ENCODE measurements at regions not wholly inside any gene's neighbourhood (a gene's known extent, or its start where the extent isn't known, plus 50 kb on each side); places are given as distances from the start of the nearest gene placed in this dataset.

- no peak for DNase-seq (ENCODE audit: low read depth in 2 of 2)
- no peak overlapping the region for H3K27ac ChIP-seq (ENCODE audit: insufficient read depth, low read length)
Measured at GRCh38 chr12:23063206-23063605, 438.2 kb downstream of the ETNK1 start.

GRCh38 chr12:23066095-23066494, 441.1 kb downstream of the ETNK1 start:
- peak; percentile 24 to 73 for DNase-seq (ENCODE audit: low read depth in 2 of 2)
- no peak overlapping the region for H3K4me3 ChIP-seq (replicated peaks in 1 of 4; ENCODE audit: control extremely low read depth in 1 of 4, insufficient read depth in 1 of 4, low read depth in 3 of 4, low read length in 4 of 4)

More at GRCh38 chr12:23063206-23063605, 438.2 kb downstream of the ETNK1 start:
- Histone ChIP-seq H3K9ac (ENCODE audit: insufficient read depth, low read length) (no peak overlapping the region), H3K36me3 (ENCODE audit: control insufficient read depth, insufficient read depth, low read length) (no peaks in the 10 kb centered on the region), H4K20me1 (ENCODE audit: control insufficient read depth, extremely low read depth, insufficient read depth, low read length) (no peaks in the 10 kb centered on the region), H3K79me2 (ENCODE audit: control insufficient read depth, insufficient read depth, low read length) (no peaks in the 10 kb centered on the region), H3K4me1 (ENCODE audit: control insufficient read depth, extremely low read depth, insufficient read depth, low read length) (no peaks in the 10 kb centered on the region), H3K9me3 (ENCODE audit: control insufficient read depth, insufficient read depth, low read depth, low read length) (no peaks in the 10 kb centered on the region), H3K4me2 (ENCODE audit: extremely low read depth, insufficient read depth, low read length) (no peak overlapping the region), H3K4me3 (replicated peaks in 1 of 4; ENCODE audit: control extremely low read depth in 1 of 4, insufficient read depth in 1 of 4, low read depth in 3 of 4, low read length in 4 of 4) (no peak overlapping the region), H2AFZ (ENCODE audit: low read length) (no peak overlapping the region), H3K27me3 (ENCODE audit: control insufficient read depth, insufficient read depth, low read length) (no peaks in the 10 kb centered on the region)
- TF ChIP-seq EZH2 (IDR thresholded peaks at IDR 0.05; ENCODE audit: low read length, missing control alignments) (no peak), CTCF (conservative IDR thresholded peaks at IDR 0.05 in 1 of 2, IDR thresholded peaks at IDR 0.05 in 1 of 2; ENCODE audit: low read depth in 1 of 2, low read length in 2 of 2) (no peak)

GRCh38 chr12:23083267-23083666, 458.3 kb downstream of the ETNK1 start:
- H3K4me3 ChIP-seq (replicated peaks in 1 of 4; ENCODE audit: control extremely low read depth in 1 of 4, insufficient read depth in 1 of 4, low read depth in 3 of 4, low read length in 4 of 4): no peak overlapping the region
- H3K4me2 ChIP-seq (ENCODE audit: extremely low read depth, insufficient read depth, low read length): no peak overlapping the region
- no peak overlapping the region for H3K9ac ChIP-seq (ENCODE audit: insufficient read depth, low read length)
- no peaks in the 10 kb centered on the region for H3K27me3 ChIP-seq (ENCODE audit: control insufficient read depth, insufficient read depth, low read length)
- H3K9me3 ChIP-seq (ENCODE audit: control insufficient read depth, insufficient read depth, low read depth, low read length): no peaks in the 10 kb centered on the region
- H3K36me3 ChIP-seq (ENCODE audit: control insufficient read depth, insufficient read depth, low read length): no peaks in the 10 kb centered on the region
- H3K79me2 ChIP-seq (ENCODE audit: control insufficient read depth, insufficient read depth, low read length): no peaks in the 10 kb centered on the region
- DNase-seq (ENCODE audit: low read depth in 2 of 2): peak; percentile 91 to 98
- H4K20me1 ChIP-seq (ENCODE audit: control insufficient read depth, extremely low read depth, insufficient read depth, low read length): no peaks in the 10 kb centered on the region
- TF ChIP-seq EZH2 (IDR thresholded peaks at IDR 0.05; ENCODE audit: low read length, missing control alignments) (no peak), CTCF (conservative IDR thresholded peaks at IDR 0.05 in 1 of 2, IDR thresholded peaks at IDR 0.05 in 1 of 2; ENCODE audit: low read depth in 1 of 2, low read length in 2 of 2) (no peak)
- no peak overlapping the region for H2AFZ ChIP-seq (ENCODE audit: low read length)
- no peak overlapping the region for H3K27ac ChIP-seq (ENCODE audit: insufficient read depth, low read length)
- H3K4me1 ChIP-seq (ENCODE audit: control insufficient read depth, extremely low read depth, insufficient read depth, low read length): peaks cover 5% of the 10 kb centered on the region

More at GRCh38 chr12:23066095-23066494, 441.1 kb downstream of the ETNK1 start:
- Histone ChIP-seq H3K27ac (ENCODE audit: insufficient read depth, low read length) (no peak overlapping the region), H3K4me1 (ENCODE audit: control insufficient read depth, extremely low read depth, insufficient read depth, low read length) (no peaks in the 10 kb centered on the region), H3K9ac (ENCODE audit: insufficient read depth, low read length) (no peak overlapping the region), H2AFZ (ENCODE audit: low read length) (no peak overlapping the region), H3K9me3 (ENCODE audit: control insufficient read depth, insufficient read depth, low read depth, low read length) (no peaks in the 10 kb centered on the region), H3K4me2 (ENCODE audit: extremely low read depth, insufficient read depth, low read length) (no peak overlapping the region), H4K20me1 (ENCODE audit: control insufficient read depth, extremely low read depth, insufficient read depth, low read length) (no peaks in the 10 kb centered on the region), H3K27me3 (ENCODE audit: control insufficient read depth, insufficient read depth, low read length) (no peaks in the 10 kb centered on the region), H3K36me3 (ENCODE audit: control insufficient read depth, insufficient read depth, low read length) (no peaks in the 10 kb centered on the region), H3K79me2 (ENCODE audit: control insufficient read depth, insufficient read depth, low read length) (no peaks in the 10 kb centered on the region)
- TF ChIP-seq CTCF (conservative IDR thresholded peaks at IDR 0.05 in 1 of 2, IDR thresholded peaks at IDR 0.05 in 1 of 2; ENCODE audit: low read depth in 1 of 2, low read length in 2 of 2): no peak
- no peak for TF ChIP-seq EZH2 (IDR thresholded peaks at IDR 0.05; ENCODE audit: low read length, missing control alignments)
